Dedifferentiated amniotic fluid mesenchymal stem cell (primary cell): ENCODE measurements at regions not wholly inside any gene's neighbourhood (a gene's known extent, or its start where the extent isn't known, plus 50 kb on each side); places are given as distances from the start of the nearest gene placed in this dataset.

Experiments
- DNase-seq: peaks from one replicate; pipeline ENCODE4 v3.0.0-alpha.2; 2016; ENCODE audit errors: extremely low spot score

DNA sequence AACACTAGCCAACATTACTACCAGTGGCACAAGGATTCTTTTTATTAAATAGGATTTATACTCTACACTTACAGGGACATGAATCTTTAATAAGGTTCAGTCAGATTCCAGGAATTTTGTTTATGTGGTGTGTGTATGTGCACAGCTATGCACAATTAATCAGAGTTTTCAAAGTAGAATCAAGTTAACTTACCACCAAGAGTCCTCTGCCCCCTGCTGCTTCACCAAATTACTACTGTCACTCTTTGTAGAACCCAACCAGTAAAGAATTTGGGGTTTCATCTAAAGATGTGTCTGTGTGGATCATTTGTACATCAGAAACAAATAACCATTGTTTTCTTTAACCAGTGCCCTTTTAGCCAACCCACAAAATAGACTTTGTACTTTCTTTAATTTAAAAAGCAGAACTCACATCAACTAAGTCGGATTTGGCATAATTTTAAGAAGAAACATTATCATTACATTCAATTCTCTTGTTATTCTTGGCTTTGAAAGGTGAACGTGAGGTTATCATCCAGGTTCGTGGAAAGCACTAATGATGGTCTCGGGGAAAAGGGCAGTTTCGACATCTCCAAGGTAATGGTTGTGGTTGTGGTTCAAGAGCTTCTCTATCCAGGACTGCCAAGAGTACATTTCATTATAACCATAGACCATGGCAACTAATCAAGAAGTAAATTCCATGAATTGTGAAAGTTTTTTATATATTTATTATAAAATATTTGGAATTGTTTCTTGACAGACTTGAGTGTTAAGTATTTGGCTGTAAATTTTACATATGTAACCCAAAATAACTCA lies 514.3 kb upstream of the ID4 start:
- DNase-seq, result no peak

DNA sequence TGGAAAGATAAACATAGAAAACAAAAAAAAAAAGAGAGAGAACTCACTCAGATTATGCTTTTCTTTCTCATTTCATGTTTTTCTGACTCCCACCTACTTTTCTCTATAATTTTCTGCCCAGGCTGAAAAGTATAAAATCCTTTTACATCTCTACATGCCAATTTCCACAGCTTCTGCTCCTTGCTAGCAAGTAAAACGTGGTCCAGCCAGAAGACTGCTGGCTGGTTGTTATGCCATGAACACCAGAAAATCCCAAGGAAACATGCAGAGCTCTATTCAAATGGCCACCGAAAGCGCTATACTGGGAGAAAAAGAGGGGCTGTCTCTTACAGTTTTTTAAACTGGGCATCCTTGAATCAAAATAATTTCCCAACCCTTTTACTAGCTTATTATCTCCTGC lies 512.8 kb upstream of the ID4 start:
- DNase-seq, result no peak

DNA sequence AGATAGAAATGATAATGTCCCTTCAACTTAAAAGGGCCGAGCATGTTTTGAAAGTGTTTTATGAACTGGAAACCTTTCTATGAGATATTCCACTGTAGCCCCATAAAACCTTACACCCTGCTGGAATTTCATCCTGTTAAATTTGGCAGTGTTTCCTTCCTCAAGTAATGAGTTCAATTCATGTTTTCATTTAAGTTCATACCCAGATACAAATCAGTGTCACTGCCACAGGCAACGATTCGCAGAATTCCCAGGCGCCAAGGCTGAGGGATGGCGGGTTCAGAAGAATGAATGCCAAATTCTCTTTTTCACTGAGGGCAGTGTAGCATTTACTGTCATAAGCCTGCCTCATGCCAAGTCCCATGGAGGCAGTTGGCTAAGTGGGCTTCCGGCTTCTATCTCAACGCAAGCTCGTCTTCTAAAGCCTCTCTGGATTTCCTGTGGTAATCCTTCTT lies 511.8 kb upstream of the ID4 start:
- no peak for DNase-seq

DNA sequence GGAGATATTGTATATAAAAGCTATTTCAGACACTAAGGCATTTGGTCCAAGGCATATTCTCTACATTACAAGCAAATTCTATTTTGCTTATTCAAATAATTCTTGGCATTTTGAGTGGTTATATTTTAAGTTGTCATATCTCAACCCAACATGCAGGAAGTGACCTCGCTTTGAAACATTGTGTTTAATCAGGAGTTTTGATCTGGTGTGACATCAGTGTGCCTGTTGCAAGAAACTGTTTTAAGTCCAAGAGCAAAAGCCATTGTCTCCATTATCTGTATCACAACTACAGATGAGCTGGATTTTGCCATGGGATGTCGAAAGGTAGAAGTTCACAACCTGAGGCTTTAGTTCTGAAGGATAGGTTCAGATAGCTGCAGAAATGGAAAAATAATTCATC lies 509.9 kb upstream of the ID4 start:
- no peak for DNase-seq

DNA sequence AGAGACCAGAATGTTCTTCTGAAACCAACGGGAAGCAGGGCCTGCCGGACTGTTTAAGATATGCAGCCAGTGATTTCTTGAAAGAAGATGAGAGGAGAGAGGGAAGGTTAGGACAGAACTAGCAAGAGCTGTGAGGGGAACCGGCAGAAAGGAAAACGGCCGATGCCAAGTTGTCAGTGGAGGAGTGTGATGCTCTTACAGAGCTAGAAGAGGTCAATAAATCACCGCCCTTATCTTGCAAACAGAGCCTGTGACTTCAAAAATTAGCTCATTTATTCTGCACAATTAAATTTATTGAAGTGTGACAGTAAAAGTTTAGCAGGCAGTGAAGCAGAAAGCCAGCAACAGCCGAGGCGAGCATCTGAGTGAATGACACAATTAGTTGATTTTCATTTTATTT lies 509.5 kb upstream of the ID4 start:
- no peak for DNase-seq

DNA sequence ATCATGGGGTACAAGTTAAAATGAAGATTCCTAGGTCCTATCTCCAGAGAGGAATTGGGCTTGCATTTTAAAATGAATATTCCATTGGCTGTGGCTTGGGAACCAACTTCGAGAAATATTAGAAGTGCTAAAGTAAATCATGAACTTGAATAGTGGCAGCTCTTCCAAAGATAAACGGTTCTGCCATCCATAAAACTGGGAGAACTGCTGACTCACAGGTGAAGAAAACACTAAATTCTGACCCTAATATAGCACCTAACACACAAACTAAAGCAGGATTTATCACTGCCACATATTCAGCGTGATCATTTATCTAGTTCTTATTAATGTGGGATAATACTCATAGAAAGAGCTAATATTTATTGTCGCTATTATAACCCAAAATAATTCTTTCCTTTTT lies 508.1 kb upstream of the ID4 start:
- DNase-seq, result no peak

DNA sequence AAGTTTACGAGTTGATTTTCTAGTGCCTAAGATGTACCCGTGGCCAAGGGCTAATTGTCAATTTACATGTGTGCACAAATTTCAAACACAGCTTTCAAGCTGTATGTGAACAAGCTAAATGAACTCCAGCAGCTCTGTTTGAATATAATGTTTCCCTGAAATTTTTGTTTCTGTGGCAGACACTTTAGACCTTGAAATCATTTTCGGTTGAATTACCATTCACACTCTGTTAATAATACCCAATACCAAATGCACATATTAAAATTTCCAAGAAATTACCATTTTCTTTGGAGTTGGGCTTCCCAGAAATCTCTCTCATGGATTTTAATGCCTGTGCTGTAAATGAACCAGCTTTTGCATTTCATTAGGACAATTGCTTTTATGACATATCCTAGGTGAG lies 506.1 kb upstream of the ID4 start:
- DNase-seq, result no peak

DNA sequence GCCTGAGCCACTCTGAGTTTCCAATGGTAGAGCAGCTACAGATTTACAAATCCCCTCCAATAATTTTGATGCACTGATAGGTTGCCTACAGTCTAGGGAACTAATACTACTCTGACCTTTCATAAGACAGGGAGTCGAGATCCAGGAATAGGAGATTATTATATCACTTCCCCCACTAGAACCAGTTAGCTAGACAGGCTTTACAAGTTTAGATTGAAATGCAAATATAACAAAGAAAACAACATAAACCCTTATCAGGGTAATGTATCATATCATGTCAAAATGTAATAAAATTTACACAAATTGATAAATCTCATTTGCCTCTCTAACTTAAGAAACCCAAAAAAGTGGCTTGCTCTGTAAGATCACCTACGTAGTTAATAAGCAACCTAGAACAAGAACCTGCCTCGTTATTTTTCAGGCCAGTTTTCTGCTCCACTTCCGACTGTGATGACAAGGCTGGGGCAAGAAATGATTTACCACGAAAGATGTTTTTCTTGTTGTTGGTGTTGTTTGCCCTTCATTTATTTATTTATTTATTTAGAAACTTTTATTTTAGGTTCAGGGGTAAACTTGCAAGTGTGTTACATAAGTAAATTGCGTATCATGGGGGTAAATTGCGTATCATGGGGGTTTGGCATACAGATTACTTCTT lies 504.2 kb upstream of the ID4 start:
- DNase-seq, result no peak

DNA sequence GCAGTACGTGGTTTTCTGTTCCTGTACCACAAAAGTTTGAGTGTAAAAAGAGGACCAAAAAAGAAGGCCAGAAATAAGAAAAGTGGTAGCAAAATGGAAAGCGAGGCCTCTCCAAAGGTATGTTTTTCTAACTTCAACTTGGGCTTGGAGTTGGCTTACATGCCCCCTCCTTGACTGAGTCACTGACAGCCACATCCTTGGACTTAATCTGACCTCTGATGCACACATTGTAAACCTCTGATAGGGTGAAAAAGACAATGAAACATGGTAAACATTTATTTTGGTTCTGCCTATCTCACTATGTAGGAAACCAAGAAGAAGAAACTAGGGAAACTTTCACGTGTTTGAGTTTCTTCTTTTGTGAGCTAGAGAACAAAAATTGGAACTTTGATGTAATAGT lies 503.2 kb upstream of the ID4 start:
- no peak for DNase-seq

DNA sequence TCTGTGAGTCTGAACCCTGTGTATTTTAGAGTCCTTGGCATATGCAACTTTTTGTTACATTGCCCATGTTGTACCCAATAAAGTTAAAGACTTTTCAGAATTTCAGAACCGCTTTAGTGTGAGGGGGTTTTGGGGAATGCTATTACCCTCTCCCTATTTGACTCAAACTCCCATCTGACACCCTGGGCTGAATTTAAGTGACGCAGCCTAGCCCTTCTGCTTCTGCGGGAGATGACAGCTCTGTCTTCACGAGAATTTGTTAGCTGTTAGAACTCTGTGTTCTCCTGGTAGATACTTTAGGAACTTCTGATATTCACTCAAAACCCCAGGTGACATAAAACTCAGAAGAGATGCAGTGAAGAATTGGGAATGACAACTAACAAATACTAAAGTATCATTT lies 500.6 kb upstream of the ID4 start:
- DNase-seq, result no peak

DNA sequence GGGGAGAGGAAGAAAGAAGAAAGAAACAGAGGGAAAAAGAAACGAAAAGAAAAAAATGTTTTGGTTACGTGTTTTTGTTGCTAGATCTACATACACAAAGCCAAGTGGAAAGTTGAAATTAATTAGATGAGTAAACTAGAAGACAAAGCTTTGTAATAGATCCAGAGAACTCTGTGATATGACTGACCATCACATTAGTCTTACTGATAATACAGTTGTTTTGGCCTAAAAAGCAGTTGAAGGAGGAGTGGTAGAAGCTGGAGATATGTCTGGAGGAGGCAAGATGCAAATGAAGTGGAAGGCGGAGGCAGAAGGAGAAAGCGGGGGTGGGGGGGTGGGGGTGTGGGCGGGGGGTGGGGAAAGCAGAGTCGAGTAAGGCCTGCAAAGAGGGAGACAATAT lies 500.1 kb upstream of the ID4 start:
- no peak for DNase-seq

DNA sequence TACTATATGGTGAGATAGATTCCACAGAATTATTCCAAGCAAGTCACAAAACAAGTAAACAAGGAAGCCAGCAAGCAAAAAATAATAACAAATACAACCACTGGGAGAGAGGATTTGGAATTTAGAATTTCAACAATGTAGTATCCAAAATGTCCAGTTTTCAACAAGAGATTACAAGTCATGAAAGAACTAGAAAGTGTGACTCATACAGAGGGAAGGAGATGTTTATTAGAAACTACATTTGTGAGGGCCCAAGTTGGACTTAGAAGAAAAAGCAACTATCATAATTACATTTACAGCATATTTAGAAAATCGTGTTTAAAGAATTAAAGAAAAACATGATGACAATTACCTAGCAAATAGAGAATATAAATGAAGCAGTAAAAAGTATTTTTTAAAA lies 494.6 kb upstream of the ID4 start:
- no peak for DNase-seq

DNA sequence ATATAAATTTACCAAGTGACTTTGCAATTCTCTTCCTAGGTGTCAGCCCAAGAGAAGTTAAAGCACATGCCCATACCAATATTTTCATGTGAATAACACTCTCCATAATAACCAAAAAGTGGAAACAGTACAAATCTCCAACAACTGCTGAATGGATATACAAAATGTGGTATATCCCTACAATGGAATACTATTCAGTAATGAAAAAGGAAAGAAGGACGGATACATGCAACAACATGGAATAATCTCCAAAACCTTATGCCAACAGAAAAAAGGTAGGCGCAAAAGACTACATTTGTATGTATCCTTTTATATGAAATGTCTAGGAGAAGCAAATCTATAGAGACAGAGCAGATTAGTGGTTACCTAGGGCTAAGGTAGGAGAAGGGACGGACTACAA lies 487.7 kb upstream of the ID4 start:
- no peak for DNase-seq

DNA sequence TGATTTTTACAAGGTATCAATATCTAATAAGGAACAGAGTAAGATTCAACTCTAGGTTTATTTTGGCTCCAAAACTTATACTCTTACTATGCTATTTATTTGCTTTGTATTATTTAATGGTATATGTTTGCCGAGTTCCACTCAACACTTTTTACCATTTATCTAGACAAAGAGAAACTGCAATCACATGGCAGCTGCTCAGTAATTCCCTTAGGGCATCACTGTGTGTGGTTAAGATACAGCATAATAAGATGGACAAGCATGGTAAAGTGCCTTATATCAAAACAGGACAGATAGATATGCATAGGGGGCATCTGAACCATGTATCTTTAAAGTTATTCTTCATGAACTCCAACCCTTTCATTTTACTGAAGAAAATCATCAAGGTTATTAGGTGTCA lies 483.0 kb upstream of the ID4 start:
- no peak for DNase-seq

DNA sequence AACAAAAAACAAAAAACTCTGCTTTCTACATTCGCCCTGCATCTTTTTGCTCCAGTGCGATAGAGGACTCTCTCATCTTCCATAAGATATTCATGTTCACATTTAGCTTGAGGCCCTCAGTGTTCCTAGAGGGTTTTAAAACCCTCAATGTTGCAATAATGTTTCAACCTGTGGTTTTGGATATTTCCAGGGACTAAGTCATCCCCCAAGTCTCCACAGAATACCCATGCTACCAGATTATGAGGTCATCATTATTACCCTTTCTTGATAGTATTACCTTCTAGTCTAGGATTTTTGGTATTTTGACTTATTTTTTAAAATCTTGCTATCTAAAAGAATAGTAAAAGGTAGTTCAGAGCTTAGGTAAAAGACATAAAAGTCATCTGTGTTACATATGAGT lies 480.5 kb upstream of the ID4 start:
- DNase-seq, result no peak

DNA sequence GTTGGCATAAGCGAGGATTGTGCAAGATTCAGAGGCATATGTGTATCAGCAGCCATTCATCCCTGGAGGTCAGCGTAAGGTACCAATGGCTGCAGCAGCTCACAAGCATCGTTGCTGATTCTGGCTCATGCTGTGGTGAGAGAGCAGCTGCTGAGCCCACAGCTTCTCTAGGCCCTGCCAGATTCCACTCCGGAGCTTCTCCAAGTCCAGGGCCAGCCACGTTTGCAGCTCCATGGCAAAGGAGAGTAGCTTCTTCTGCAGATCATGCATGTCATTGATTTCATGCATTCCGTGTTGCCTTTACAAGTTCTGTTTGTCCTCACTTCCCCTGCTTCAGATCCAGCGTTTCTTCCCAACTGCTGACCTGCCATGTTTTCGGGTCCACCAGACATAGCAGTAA lies 474.8 kb upstream of the ID4 start:
- no peak for DNase-seq

DNA sequence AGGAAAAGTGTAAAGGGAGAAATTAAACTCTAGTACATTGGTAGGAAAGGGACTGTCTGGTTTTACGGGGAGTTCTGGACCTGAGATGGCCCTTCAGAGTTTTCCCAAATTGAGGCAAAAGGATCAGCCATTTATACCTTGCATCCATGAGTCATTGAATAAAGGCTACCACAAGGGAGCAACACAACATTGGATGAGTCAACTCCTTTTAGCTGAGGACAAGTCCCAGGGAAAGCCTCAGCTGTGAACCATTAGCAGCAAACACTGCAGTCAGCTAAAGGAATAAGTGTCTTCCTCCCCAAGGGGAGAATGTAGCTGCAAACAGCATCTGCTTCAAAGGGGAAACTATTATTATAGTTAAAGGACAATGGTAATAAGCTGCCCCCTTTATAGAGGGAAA lies 468.7 kb upstream of the ID4 start:
- no peak for DNase-seq

DNA sequence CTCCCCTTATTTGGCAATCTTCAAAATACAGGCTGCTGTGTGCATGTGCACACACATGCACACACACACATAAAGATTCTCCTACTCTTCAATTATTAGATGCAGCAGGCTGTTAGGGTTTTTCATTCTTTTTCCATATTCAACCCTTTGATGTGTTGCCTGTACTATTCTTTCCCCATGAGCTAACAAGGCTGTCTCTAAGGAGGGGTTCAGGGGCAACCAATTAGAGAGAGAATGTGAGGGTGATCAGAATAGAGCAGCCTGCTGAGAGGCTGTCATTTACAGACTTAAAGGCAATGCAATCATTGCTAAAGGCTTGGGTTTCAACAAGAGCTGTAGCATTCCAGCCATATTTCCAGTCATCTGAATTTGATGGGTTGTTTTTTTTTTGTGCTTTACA lies 467.4 kb upstream of the ID4 start:
- DNase-seq, result no peak

DNA sequence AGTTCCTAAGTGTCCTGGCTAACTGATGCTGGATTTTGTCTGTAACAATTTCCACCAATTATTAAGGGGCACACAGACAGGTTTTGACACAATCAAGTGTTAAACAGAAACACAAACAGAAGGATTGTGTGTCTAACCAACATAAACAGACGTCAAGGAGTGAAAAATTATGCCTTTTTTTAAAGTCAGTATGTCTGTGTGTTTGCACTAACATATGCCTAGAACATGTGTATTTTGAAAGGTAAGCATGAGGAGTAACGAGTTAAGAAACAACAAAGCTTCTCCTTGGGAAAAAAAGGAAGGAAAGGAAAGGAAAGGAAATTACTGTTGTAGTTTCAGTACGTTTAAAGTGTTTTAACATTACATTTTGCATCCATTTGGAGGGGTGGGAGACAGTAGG lies 466.3 kb upstream of the ID4 start:
- no peak for DNase-seq

DNA sequence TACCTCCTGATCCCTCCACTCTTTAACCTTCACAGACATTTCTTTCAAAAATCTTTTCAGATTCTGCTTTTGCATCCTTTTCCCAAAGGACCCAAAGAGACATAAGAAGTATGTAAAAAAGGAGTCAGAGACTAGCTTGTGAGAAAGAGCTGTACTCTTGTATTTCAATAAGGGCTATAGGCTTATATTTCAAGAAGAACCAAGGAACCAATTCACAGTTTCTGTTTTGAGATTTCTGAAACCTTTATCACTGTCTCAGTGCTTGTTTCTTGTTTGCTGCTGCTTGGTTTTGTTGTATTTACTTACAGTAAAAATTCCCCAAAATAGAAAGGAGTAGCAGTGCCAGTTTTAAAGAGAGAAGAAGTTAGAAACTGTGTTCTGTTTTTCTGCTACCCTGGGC lies 461.6 kb upstream of the ID4 start:
- DNase-seq, result no peak

DNA sequence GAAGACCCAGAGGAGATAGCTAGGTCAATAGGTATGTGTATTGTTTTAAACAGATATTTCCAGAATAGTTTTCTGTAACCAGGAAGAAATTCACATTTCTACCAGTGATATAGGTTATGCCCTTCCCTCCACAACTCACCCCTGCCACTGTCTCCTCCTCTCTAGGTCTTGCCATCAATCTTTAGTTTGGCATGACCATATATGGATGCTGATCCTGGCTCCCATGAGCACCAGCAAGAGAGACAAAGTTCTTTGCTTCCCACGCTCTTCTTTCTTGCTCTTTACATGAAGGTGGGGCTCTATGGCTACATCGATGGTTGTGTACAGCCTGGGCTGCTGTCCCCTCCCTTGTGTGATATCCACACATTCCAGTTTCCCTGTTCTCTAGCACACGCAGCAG lies 459.4 kb upstream of the ID4 start:
- DNase-seq, result no peak

DNA sequence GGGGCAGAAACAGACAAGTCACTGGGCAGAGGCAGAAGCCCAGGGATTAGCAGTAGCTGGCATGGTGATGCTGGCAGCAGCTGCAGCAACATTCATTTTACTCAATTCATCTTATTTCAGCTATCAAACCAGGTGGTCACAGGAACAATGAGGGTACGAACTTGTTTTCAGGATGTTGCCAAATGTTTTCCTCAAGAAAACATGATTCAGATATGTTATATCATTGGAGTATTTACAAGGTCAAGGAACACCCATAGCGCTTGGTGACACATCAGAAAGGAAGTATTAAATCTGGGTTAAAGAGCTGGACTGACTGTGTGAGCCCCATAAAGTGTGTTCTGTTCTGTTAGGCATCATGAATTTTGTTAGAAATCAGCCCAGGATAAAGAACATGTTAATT lies 456.9 kb upstream of the ID4 start:
- DNase-seq, result no peak

DNA sequence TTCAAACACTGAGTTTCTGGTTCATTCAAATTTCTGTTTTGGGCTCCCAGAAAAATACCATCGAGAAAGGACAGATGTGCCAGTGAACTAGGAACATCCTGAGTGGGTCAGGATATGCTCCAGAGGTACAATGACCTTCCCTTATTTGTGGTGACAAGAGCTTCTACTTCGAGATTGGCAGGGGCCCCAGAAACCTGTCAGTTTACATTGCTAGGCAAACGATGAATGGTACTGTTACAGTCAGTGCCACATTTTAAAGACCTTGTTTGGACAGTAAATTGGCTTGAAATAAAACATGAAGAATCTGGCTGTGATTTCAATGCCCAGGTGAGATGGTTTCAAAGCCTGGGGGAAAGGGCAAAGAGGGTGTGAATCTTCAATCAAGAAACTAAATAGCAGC lies 454.5 kb upstream of the ID4 start:
- no peak for DNase-seq

DNA sequence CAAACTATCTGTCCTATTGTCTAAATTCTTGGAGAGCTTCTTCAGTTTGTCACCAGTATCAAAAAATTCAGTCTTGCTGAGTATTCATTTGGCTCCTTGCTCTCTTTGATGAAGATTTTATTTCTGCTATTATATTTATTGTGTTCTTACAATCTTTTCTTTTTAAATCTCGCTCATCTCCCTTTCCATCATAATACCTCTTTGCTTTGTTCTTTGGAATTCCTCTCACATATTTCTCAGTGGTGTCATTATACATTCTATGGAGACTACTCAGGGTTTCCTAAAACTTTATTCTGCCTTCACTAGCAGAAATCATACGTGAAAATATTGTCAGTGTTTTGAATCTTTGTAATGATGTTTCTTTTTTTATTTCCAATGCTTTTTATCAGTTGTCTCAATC lies 445.2 kb upstream of the ID4 start:
- no peak for DNase-seq
